ENCODE measurements at regions not wholly inside any gene's neighbourhood (a gene's known extent, or its start where the extent isn't known, plus 50 kb on each side); places are given as distances from the start of the nearest gene placed in this dataset.

DNA sequence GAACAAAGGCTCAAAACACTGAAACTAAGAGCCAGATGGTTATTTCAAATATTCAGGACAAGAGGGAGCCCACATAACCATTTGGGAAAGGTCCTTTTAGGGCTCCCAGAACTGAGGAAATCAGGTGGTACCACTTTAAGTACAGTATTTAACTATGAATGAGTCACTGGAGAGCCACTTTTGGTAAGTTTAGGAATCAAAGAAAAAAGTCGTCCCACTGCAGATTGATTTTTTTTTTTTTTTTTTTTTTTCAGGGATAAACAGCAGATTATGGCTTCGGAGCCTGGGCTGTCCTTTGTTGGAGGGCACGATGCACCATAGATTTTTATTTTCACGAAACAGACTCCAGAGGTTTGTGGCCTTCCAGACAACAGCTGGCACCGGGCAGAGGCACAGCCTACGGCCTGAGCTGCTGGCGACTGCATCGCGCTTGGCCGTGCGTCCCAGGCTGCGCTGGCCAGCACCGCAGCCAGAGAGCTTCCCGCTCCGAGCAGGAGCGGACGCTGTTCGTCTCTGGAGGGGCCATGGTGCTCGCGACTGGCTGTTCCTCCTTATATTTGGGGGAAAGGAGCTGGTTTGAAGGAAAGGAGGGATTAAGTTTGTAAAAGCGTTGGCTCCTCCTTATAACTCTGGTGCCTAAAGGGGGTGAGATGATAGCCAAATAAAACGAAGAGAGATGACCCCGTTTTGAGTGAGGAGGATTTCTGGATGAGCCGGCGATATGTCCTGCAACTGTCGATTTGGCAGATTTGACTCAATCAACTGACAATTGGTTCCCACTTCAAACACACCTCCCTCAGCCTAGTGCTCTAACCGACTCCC lies 152.9 kb upstream of the GOLIM4 start:
- peak; percentile 2 for DNase-seq (ENCODE audit: low spot score)

GRCh38 chr3:168241156-168241555 lies 145.4 kb upstream of the GOLIM4 start:
- DNase-seq (ENCODE audit: low spot score) = no peak

- no peak for DNase-seq (ENCODE audit: low spot score)
Measured at GRCh38 chr3:168239287-168239686, 143.6 kb upstream of the GOLIM4 start.

- DNase-seq (ENCODE audit: low spot score) = no peak
Measured at GRCh38 chr3:168233001-168233400, 137.3 kb upstream of the GOLIM4 start.

GRCh38 chr3:168223085-168223484 lies 127.4 kb upstream of the GOLIM4 start:
- DNase-seq (ENCODE audit: low spot score) = no peak

- no peak for DNase-seq (ENCODE audit: low spot score)
Measured at GRCh38 chr3:168220556-168220955, 124.8 kb upstream of the GOLIM4 start.

GRCh38 chr3:168219530-168219929 lies 123.8 kb upstream of the GOLIM4 start:
- no peak for DNase-seq (ENCODE audit: low spot score)

- no peak for DNase-seq (ENCODE audit: low spot score)
Measured at GRCh38 chr3:168218600-168218999, 122.9 kb upstream of the GOLIM4 start.

DNA sequence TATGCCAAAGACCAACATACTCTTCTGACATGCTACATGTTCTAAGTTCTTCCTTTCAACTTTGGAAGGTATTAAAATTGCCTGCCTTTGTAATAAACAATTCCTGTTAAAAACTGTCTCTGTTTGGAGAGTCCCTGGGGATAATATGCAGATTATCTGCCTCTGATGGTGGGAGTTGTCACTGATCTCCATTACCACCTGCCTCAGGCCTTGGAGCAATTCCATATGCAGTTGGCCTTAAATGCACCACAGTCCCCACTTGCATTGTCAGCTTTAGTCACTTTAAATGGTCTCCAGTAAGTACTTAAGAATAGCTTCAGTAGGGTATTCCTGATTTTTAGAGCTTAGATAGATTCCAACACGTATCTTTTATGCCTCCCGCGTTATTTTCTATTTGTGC lies 121.1 kb upstream of the GOLIM4 start:
- DNase-seq (ENCODE audit: low spot score) = no peak

GRCh38 chr3:168213920-168214319 lies 118.2 kb upstream of the GOLIM4 start:
- DNase-seq (ENCODE audit: low spot score) = no peak

DNA sequence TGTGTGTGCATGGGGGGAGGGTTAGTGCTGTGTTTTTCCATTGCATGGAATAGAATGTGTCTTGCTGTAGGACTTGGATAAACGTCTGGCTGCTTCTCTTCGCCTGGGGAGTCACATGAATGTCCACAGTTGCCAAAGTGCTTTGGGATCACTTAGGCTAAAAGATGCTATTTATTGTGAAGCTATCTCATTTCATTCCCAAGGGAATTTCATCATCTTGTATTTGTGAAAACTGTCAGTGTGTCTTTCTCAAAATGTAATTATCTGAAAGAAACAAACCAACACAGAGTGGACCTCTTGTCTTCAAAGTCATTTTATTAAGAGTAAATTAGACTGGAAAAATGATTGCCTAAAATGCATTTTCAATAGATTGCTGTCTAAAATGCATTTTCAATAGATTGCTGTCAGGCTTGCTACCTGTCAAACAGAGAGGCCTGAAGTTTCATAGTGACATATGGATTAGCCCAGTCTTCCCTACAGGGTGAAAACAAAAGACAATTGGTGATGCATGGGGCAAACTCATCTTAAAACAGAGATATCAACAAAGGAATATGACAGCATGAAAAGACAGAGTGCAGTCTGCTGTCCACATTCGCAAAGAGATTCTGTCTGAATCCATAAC lies 117.1 kb upstream of the GOLIM4 start:
- DNase-seq (ENCODE audit: low spot score) = no peak

- no peak for DNase-seq (ENCODE audit: low spot score)
Measured at GRCh38 chr3:168205451-168205850, 109.7 kb upstream of the GOLIM4 start.

DNA sequence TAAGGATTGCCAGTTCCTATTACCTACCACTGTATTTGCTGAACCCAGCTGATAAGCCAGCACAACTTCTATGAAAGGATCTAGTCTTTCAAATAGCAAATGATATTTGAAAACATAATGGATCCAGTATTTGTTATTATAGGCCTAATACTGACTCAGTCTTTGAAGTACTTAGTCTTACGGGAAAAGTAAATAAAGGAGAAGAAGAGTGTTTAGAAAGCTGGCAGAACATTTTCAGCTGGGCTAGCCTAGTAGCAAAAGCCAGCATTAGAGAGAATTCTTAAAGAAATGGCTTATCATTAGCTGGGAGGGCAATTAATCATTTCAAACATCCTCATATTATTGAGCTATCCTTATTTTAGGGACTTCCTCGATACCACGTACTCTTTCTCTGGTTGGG lies 101.4 kb upstream of the GOLIM4 start:
- no peak for DNase-seq (ENCODE audit: low spot score)

DNA sequence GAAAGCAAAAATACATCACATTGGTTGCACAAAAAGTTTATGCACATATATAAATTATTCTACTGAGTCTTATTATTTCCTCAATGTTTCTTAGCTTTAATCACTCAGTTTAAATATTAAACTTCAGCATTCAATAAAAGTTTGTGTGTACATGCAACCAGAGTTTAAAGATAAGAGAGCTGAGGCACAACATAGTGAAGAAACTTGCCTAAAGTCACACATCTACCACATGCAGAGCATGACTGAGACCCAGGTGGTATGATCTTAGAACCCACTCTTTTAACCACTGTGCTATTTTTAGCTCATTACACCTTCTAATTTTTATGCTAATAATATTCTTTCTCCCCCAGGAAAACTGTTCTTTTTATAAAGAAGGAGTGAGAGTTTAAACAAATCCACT lies 96.1 kb upstream of the GOLIM4 start:
- DNase-seq (ENCODE audit: low spot score) = no peak

DNA sequence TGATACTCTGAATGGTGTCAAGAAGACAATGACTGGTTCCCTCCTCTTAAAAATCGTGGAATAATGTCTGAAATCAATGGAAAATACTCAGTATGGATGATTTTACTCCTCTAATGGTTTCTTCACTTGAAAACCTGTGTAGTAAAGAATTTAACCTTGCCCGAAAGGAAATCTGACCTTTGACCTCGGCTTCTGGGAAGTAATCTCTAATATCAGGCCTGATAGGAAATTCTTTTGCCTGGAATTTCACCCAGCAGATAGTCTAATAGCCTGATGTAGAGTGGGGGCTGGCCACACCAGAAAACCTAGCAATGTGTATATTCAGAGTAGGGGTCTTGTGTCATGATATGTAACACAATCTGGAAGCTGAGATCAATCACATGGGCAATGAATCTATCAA lies 91.5 kb upstream of the GOLIM4 start:
- DNase-seq (ENCODE audit: low spot score) = no peak

DNA sequence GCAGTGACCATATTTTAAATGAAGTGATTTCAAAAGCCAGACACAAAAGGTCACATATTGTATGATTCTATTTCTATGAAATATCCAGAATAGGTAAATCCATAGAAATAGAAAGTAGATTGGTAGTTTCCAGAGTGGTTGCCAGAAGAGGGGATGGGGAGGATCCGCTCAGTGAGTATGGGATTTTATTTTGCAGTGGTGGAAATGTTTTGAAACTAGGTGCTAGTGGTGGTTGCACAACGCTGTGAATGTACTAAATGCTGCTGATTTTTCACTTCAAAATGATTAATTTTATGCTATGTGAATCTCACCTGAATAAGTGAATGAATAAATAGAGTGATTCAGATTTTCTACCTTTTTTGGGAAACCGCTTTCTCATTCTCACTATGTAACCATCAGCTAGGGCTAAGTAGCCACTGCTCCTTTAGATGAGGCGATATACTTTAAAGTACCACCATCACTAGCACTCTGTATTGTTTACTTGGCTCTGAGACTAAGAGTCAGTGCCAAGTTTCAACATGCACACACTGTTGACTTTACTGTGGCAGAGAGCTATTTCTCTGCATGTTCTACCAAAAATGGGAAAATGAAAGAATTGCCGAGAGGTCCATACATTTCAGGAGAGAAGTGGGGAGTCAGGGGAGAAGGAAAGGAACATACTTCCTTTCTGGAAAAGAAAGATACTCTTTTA lies 90.7 kb upstream of the GOLIM4 start:
- no peak for DNase-seq (ENCODE audit: low spot score)

- DNase-seq (ENCODE audit: low spot score) = no peak
Measured at GRCh38 chr3:168183774-168184173, 88.0 kb upstream of the GOLIM4 start.

GRCh38 chr3:168168743-168169142 lies 73.0 kb upstream of the GOLIM4 start:
- no peak for DNase-seq (ENCODE audit: low spot score)

- peak; percentile 37 for DNase-seq (ENCODE audit: low spot score)
Measured at GRCh38 chr3:168165390-168166269, 69.9 kb upstream of the GOLIM4 start.

DNA sequence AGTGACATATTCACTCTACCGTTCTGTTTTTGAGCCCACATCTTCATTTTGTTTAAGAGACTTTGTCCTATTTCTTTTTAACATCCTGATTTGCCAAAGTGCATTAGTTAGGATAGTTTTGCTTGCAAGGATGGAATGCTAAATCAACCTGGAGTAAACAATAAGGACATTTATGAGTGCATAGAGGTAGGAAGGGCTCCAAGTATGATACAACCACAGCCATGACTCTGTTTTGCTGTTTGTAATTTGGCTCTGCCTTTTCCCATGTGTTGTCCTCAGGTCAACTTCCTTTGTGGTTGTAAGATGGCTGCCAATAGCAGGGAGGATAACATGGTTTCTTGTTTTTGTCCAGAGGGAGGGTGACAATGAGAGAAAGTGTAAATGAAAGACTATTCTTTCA lies 66.4 kb upstream of the GOLIM4 start:
- no peak for DNase-seq (ENCODE audit: low spot score)

DNA sequence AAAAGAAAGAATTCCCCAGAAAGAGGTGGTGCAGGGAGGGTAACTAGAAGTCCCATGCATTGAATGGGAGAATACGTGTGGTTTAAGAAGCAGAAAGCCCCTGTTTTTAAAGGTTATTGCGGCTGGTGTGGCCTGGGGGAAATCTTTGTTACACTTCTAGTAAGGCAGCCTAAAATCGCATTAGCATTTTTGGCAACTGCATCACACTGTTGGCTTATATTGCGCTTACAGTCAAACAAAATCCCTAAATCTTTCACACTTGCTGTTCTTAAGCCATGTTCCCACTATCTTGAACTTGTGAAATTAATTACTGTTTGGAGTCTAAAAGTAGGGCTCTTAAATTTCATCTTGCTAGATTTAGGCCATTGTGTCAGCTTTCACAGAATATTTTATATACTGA lies 66.0 kb upstream of the GOLIM4 start:
- DNase-seq (ENCODE audit: low spot score) = no peak

- DNase-seq (ENCODE audit: low spot score) = no peak
Measured at GRCh38 chr3:168157903-168158302, 62.2 kb upstream of the GOLIM4 start.

Data from germinal center (tissue), 1 donor.